ENCODE measurements at regions not wholly inside any gene's neighbourhood (a gene's known extent, or its start where the extent isn't known, plus 50 kb on each side); places are given as distances from the start of the nearest gene placed in this dataset.
"Not testable (repeated sequence)": the region's sequence is repeated elsewhere in the genome, so short reads cannot be mapped to it uniquely, and the experiment has no call there.

- ATAC-seq: no peak
- intact Hi-C loops (cut with DNase I): no loop called here
Observed at GRCh38 chr2:160616149-160616548, 122.5 kb upstream of the RBMS1 start.

GRCh38 chr2:160621748-160622147 lies 128.1 kb upstream of the RBMS1 start:
- DNase-seq (ENCODE audit: low spot score) (no peak), ATAC-seq (no peak)
- intact Hi-C loops (cut with DNase I): no loop called here

More at GRCh38 chr2:160616149-160616548, 122.5 kb upstream of the RBMS1 start:
- DNase-seq (ENCODE audit: low spot score): no peak

GRCh38 chr2:160628020-160628637 lies 134.5 kb upstream of the RBMS1 start:
- ATAC-seq; intact Hi-C loops (cut with DNase I); DNase-seq (ENCODE audit: low spot score): not testable (repeated sequence)

- no peak for ATAC-seq
- intact Hi-C loops (cut with DNase I): no loop called here
Observed at GRCh38 chr2:160628811-160629210, 135.2 kb upstream of the RBMS1 start.

GRCh38 chr2:160630801-160631590 lies 137.4 kb upstream of the RBMS1 start:
- ATAC-seq (peak; percentile 79), DNase-seq (ENCODE audit: low spot score) (no peak)
- intact Hi-C loops (cut with DNase I): no loop called here

More at GRCh38 chr2:160628811-160629210, 135.2 kb upstream of the RBMS1 start:
- DNase-seq (ENCODE audit: low spot score): no peak

GRCh38 chr2:160632084-160632975 lies 138.7 kb upstream of the RBMS1 start:
- ATAC-seq (no peak), DNase-seq (ENCODE audit: low spot score) (no peak)
- intact Hi-C loops (cut with DNase I): no loop called here

GRCh38 chr2:160634436-160634835 lies 140.8 kb upstream of the RBMS1 start:
- DNase-seq (ENCODE audit: low spot score): no peak
- ATAC-seq: no peak
- intact Hi-C loops (cut with DNase I): no loop called here

GRCh38 chr2:160635488-160635887 lies 141.9 kb upstream of the RBMS1 start:
- intact Hi-C loops (cut with DNase I): no loop called here
- ATAC-seq (no peak), DNase-seq (ENCODE audit: low spot score) (no peak)

- DNase-seq (ENCODE audit: low spot score) (no peak), ATAC-seq (no peak)
- intact Hi-C loops (cut with DNase I): no loop called here
Observed at GRCh38 chr2:160639472-160639871, 145.9 kb upstream of the RBMS1 start.

GRCh38 chr2:160646684-160647444 lies 153.3 kb upstream of the RBMS1 start:
- intact Hi-C loops (cut with DNase I): no loop called here
- DNase-seq (ENCODE audit: low spot score): no peak
- no peak for ATAC-seq

GRCh38 chr2:160647967-160648685 lies 154.5 kb upstream of the RBMS1 start:
- intact Hi-C loops (cut with DNase I): no loop called here
- DNase-seq (ENCODE audit: low spot score): no peak
- peak; percentile 29 for ATAC-seq

GRCh38 chr2:160649698-160650097 lies 156.1 kb upstream of the RBMS1 start:
- intact Hi-C loops (cut with DNase I): no loop called here
- no peak for DNase-seq (ENCODE audit: low spot score)
- no peak for ATAC-seq

GRCh38 chr2:160650196-160651118 lies 156.8 kb upstream of the RBMS1 start:
- ATAC-seq (no peak), DNase-seq (ENCODE audit: low spot score) (no peak)
- intact Hi-C loops (cut with DNase I): no loop called here

GRCh38 chr2:160651416-160652200 lies 158.0 kb upstream of the RBMS1 start:
- no peak for ATAC-seq
- intact Hi-C loops (cut with DNase I): no loop called here

GRCh38 chr2:160652236-160652635 lies 158.6 kb upstream of the RBMS1 start:
- intact Hi-C loops (cut with DNase I): no loop called here
- ATAC-seq (peak; percentile 41), DNase-seq (ENCODE audit: low spot score) (no peak)

More at GRCh38 chr2:160651416-160652200, 158.0 kb upstream of the RBMS1 start:
- no peak for DNase-seq (ENCODE audit: low spot score)

- DNase-seq (ENCODE audit: low spot score) (no peak), ATAC-seq (peak; percentile 75)
- intact Hi-C loops (cut with DNase I): no loop called here
Observed at GRCh38 chr2:160657196-160657595, 163.6 kb upstream of the RBMS1 start.
